PC-9 (cell line): ENCODE measurements at regions not wholly inside any gene's neighbourhood (a gene's known extent, or its start where the extent isn't known, plus 50 kb on each side); places are given as distances from the start of the nearest gene placed in this dataset.

ENCODE experiments used
- BruUV-seq: library from RNA; stranded (reverse); fragments of 400-500 nt; replicated peaks from 2 replicates; lab custom pipeline; 2021; lab: Mats Ljungman, UMichigan
- CTCF ChIA-PET: fragments of 300-600 bp; sonication (Branson Sonifier 250); formaldehyde crosslinking; loops from one replicate; lab custom pipeline; 2022; ENCODE audit warnings: antibody characterized with exemption; lab: Charles Lee
- POLR2A ChIA-PET: fragments of 300-600 bp; sonication (Branson Sonifier 250); formaldehyde crosslinking; loops from one replicate; lab custom pipeline; 2022; ENCODE audit warnings: antibody characterized with exemption; ENCODE audit not compliant: unreplicated experiment; lab: Charles Lee
- DNase-seq, 2 experiments: peaks; one replicate each; pipeline versions ENCODE4 v3.0.0 to v3.0.0-alpha.2; 2015 to 2022; ENCODE audit warnings: mixed read lengths in 1 of 2
- H2AFZ ChIP-seq: fragments of 200-600 bp; sonication (generic); 2 replicates; pipeline ENCODE4 v1.8.1; 2017; ENCODE audit warnings: antibody characterized with exemption
- H3F3A ChIP-seq: fragments of 200-600 bp; sonication (generic); 2 replicates; pipeline ENCODE4 v1.8.1; 2017; ENCODE audit warnings: antibody characterized with exemption, mild to moderate bottlenecking, low read depth; ENCODE audit not compliant: insufficient read depth
- H3K27ac ChIP-seq: fragments of 200-600 bp; sonication (generic); 2 replicates; pipeline ENCODE4 v1.6.1; 2016; ENCODE audit warnings: mixed run types
- H3K27me3 ChIP-seq: fragments of 200-600 bp; sonication (generic); 2 replicates; pipeline ENCODE4 v1.6.1; 2016; ENCODE audit warnings: low read depth, mixed run types; ENCODE audit not compliant: insufficient read depth
- H3K36me3 ChIP-seq: fragments of 200-600 bp; sonication (generic); 2 replicates; pipeline ENCODE4 v1.6.1; 2016; ENCODE audit warnings: low read depth, mixed run types
- H3K4me1 ChIP-seq: fragments of 200-600 bp; sonication (generic); replicated peaks from 2 replicates; pipeline ENCODE4 v1.6.1; 2016; ENCODE audit warnings: mixed run types; ENCODE audit not compliant: insufficient read depth
- H3K4me2 ChIP-seq: fragments of 200-600 bp; sonication (generic); 2 replicates; pipeline ENCODE4 v1.6.1; 2017; ENCODE audit warnings: mixed run types
- H3K4me3 ChIP-seq: fragments of 200-600 bp; sonication (generic); 2 replicates; pipeline ENCODE4 v1.6.1; 2016; ENCODE audit warnings: mixed run types
- H3K79me2 ChIP-seq: fragments of 200-600 bp; sonication (generic); 2 replicates; pipeline ENCODE4 v1.6.1; 2017; ENCODE audit warnings: low read depth, mixed run types
- H3K9me2 ChIP-seq: fragments of 200-600 bp; sonication (generic); 2 replicates; pipeline ENCODE4 v1.8.1; 2017; ENCODE audit warnings: mild to moderate bottlenecking; ENCODE audit not compliant: insufficient read depth
- H3K9me3 ChIP-seq: fragments of 200-600 bp; sonication (generic); 2 replicates; pipeline ENCODE4 v1.8.1; 2016; ENCODE audit warnings: low read depth; ENCODE audit not compliant: insufficient read depth
- H4K20me1 ChIP-seq: fragments of 200-600 bp; sonication (generic); 2 replicates; pipeline ENCODE4 v1.8.1; 2017; ENCODE audit not compliant: insufficient read depth
- CTCF ChIP-seq: fragments of 200-600 bp; sonication (generic); conservative IDR thresholded peaks from 2 replicates; pipeline ENCODE4 v1.6.1; 2017; ENCODE audit warnings: mixed run types, antibody characterized with exemption, mild to moderate bottlenecking, moderate library complexity
- EZH2 ChIP-seq: fragments of 200-600 bp; sonication (generic); IDR thresholded peaks from 2 replicates; pipeline ENCODE4 v1.8.0; 2017; ENCODE audit warnings: antibody characterized with exemption, low read depth
- intact Hi-C: fragments of 100-400 bp; cut with micrococcal nuclease; formaldehyde crosslinking; loops from one replicate; pipeline ENCODE4 v1.10.0; 2022; ENCODE audit not compliant: unreplicated experiment

GRCh38 chr19:41525989-41526388, 50.0 kb upstream of the CEACAM21 start:
- Histone ChIP-seq H3K9me3 (no peaks in the 10 kb centered on the region), H3K4me3 (no peak overlapping the region), H3K27ac (no peak overlapping the region), H3K4me1 (no peaks in the 10 kb centered on the region), H2AFZ (no peak overlapping the region), H3F3A (no peaks in the 10 kb centered on the region), H3K4me2 (no peak overlapping the region), H4K20me1 (no peaks in the 10 kb centered on the region), H3K79me2 (no peaks in the 10 kb centered on the region), H3K36me3 (no peaks in the 10 kb centered on the region), H3K27me3 (peaks cover 95% of the 10 kb centered on the region), H3K9me2 (no peaks in the 10 kb centered on the region)
- intact Hi-C loops = no loop called here
- no peak for DNase-seq
- ChIA-PET CTCF (no interaction called here), POLR2A (no interaction called here)
- no TSS peak for BruUV-seq
- TF ChIP-seq CTCF = no peak
- no peak for TF ChIP-seq EZH2
